ENCODE measurements at regions not wholly inside any gene's neighbourhood (a gene's known extent, or its start where the extent isn't known, plus 50 kb on each side); places are given as distances from the start of the nearest gene placed in this dataset.

DNA sequence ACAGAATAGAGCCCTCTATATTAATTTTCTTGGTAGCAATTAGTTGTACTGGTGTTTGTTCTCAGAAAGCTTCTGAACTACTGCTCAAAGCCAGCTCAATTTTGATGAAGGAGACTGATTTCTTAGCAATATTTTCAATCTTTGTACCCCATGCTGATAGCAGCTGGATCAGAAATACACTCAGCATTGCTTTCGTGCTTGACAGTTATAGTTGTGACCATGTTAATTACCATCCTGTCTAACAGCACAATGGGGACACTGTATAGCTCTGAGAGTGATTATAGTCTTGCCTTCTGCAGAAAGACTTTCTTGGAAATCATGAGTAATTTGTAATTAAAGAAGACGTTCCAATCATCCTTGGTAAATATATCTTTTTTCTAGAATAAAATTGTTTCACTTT is 79.7 kb upstream of the GNPDA2 start:
- DNase-seq (ENCODE audit: low spot score), result no peak

DNA sequence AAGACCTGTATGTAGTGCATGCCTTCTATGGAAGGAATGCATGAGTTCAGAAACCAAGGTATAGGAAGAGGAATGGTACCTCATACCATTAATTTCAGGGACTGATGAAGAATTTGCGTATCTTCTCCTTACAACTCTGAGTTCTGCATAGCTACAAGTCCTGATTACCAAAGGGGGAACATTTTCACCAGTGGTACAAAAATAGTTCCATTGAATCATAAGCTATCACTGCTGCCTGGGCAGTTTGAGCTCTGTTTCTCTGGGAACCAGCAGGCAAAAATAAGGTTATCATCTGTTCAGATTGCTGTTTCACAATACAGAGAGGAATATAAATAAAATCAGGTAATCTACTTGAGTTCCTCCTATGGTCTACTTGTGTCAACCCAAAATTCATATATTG is 77.9 kb upstream of the GNPDA2 start:
- no peak for DNase-seq (ENCODE audit: low spot score)

DNA sequence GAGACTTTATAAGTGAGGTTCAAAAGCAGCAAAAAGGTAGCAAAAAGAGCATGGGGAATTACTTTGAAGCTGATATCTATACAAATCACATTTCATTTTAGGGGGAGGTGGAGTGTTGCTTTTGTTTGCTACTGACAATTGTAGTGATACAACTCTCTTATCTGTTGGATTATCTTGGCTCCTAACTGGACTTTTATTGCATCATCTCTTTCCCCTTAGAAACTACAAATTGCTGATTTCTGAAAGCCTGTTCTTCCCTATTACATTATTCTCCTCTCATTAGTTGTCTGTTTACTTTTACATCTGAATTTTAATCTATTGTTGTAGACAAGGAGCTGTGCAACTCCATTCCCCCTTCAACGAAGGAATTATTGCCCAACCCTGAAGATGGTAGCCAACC is 75.0 kb upstream of the GNPDA2 start:
- DNase-seq (ENCODE audit: low spot score), result no peak

DNA sequence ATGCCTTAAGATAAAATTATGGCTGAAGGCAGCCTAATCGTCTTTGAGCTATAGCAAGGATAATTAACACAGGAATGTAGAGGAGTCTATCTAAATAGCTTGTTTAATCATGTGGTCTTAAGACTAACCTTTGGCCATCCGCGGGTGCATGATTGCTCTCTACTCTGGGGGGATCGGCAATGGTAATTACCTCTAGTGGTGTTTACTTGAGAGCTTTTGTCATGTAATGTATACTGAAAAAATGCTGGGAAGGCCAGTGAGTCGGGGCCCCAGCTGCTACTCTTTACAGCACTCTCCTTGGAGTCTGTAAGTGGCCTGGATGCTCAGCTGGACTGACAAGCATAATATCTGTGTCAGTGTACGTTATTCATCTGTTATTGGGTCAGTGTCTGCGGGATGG is 65.5 kb upstream of the GNPDA2 start:
- DNase-seq (ENCODE audit: low spot score), result no peak

DNA sequence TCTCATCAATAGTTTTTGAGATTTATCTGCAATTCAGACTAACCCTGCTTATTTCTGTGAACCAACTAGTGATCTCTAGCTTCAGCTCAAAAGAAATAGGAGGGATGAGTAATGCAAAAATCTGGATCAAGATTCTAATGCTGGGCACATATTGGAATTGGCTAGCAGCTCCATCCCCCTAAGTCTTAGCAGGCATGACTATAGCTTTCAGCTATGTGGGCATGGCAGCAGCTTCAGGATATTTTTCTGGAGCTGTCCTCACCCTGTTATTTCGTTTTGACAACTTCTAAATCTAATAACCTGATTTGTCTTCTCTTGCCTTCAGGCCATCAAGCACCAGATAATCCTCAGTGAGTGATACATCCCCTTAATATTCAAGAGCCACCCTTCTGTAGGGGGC is 50.8 kb upstream of the GNPDA2 start:
- no peak for DNase-seq (ENCODE audit: low spot score)
